Stromal cell of bone marrow (primary cell): ENCODE measurements at regions not wholly inside any gene's neighbourhood (a gene's known extent, or its start where the extent isn't known, plus 50 kb on each side); places are given as distances from the start of the nearest gene placed in this dataset.
"Not testable (repeated sequence)": the region's sequence is repeated elsewhere in the genome, so short reads cannot be mapped to it uniquely, and the experiment has no call there.

ENCODE experiments used
- DNase-seq: peaks from one replicate; pipeline ENCODE4 v3.0.0-alpha.2; 2012; ENCODE audit warnings: low read depth

DNA sequence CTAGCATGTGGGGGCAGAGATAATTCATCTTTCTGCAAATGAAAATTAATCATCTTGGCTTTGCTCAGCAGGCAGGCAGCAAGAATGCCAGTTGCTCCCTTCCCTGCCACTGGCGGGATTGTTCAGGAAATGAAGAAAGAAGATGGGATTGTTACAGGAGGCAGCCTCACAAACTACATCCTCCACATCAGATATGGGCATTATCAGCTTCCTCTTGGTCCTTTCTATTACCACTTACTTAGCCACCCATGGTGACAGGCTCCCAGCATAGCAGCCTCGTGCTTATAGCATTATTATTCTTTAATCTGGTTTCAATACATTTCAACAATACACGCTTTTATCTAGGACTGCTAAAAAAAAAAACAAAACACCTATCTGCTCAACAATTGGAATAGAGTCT lies 461.6 kb upstream of the ISX start:
- DNase-seq, result no peak

DNA sequence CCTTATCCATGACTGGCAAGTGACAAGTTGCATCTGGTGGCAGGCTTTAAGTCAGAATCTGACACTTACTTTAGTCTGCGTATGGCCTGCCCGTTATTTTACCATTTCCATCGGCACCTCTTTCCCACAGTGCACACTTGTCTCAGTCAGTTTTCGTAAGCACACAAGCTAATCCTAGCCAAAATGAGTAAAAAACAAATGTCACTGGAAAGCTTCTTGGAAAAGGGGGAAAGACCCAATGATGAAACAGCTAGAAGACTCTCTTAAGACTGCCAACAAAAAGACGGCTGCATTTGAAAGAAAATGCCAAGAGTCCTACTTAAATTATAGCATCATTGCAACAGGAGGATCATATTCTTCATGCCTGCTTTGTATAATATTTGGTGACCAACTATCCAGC lies 457.9 kb upstream of the ISX start:
- DNase-seq, result no peak

DNA sequence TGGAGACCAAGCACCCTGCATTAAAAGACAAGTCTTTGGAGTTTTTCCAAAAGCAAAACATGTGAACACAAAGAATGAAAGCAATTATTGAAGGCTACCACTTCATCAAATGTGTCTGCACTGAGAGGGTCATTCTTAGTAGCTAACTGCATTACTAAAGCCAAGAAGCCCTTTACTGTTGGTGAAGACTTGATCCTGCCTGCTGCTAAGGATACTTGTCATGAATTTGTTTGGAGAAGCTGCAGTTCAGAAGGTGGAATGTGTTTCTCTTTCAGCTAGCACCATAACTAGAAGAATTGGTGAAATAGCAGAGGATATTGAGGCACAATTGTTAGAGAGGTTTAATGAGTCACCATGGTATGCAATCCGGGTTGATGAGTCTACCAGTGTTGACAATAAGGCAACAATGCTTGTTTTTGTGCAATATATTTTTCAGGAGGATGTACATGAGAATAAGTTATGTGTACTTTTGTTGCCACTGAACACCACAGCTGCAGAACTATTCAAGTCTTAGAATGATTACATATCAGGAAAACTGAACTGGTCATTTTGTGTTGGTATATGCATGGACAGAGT lies 457.3 kb upstream of the ISX start:
- DNase-seq, result no peak

DNA sequence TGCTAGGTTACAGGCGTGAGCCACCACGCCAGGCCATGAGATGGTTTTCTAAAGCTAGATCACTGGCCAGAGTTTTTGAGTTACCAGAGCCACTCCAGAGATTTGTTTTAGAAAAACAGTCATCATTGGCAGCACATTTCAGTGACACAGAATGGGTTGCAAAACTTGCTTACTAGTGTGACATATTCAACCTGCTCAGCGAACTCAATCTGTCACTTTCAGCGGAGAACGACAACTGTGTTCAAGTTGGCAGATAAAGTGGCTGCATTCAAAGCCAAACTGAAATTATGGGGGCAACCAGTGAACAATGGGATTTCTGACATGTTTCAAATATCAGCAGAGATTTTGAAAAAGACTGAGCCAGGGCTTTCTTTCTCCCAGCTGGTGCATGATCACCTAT lies 456.3 kb upstream of the ISX start:
- DNase-seq, result no peak

DNA sequence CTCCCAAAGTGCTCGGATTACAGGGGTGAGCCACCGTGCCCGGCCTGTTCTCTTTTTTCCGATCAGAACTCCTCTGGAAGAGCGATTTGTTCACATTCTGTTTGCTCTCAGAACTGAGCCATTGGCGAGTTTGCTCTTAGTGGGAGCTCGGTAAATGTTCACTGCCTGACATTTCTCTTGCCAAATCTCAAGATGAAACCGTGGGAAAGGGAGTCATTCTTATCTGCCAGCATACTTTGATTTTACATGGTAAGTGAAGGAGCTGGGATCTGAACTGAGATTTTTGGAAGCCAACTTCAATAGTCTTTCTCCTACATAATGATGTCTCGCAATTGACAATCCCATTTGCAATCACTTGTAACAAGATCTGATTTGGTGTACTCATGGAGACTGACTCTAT lies 445.8 kb upstream of the ISX start:
- no peak for DNase-seq

DNA sequence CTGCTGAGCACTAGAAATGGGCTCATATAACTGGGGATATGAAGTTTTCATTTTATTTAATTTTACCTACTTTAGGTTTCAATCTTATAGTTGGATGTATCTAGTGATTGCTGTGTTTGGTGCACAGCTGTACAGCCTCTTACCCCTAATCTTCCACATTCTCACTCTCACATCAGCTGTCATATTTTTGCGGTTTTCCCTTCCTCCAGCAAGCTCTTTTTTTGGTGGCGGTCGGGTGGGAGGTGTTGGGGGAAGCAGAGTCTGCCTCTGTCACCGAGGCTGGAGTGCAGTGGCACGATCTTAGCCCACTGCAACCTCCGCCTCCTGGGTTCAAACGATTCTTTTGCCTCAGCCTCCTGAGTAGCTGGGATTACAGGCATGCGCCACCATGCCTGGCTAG lies 445.1 kb upstream of the ISX start:
- no peak for DNase-seq

DNA sequence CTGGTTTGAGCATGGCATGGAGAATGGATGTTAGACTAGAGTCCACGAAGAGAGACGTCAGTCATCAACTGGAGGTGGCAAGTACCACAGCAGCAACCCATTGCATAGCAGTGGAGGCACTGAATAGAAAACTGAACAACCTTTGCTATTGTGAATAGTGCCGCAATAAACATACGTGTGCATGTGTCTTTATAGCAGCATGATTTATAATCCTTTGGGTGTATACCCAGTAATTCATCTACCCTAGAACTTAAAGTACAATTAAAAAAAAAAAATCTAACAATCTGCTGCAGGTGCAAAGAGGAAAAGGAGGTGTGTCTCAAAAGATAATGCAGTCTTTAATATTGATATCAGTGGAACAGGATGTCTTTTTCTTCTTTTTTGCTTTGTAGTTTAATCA lies 443.4 kb upstream of the ISX start:
- DNase-seq, result no peak

DNA sequence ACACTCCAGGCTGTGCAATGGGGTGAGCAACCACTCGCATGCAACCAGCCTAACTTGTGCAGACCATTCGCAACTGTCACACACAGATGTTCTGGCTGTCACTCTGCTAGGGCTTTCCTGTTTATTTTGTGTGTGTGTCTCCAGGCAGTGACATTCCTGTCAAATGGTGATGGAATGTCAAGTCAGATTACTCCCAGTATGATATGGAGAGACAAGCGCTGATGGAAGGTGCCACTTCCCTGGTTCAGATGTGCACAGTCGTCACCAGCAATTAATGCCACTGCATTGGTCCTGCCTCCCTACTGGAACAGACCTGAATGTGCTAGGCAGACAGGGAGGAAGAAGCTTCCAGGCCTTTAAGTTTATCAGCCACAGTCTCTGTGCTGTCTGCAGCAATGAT lies 442.4 kb upstream of the ISX start:
- no peak for DNase-seq

DNA sequence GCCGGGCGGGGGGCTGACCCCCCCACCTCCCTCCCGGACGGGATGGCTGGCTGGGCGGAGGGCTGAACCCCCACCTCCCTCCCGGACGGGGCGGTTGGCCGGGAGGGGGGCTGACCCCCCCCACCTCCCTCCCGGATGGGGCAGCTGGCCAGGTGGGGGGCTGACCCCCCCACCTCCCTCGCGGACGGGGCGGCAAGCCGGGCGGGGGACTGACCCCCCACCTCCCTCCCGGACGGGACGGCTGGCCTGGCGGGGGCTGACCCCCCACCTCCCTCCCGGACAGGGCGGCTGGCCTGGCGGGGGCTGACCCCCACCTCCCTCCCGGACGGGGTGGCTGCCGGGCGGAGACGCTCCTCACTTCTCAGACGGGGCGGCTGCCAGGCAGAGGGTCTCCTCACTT lies 440.1 kb upstream of the ISX start:
- DNase-seq, result not testable (repeated sequence)

DNA sequence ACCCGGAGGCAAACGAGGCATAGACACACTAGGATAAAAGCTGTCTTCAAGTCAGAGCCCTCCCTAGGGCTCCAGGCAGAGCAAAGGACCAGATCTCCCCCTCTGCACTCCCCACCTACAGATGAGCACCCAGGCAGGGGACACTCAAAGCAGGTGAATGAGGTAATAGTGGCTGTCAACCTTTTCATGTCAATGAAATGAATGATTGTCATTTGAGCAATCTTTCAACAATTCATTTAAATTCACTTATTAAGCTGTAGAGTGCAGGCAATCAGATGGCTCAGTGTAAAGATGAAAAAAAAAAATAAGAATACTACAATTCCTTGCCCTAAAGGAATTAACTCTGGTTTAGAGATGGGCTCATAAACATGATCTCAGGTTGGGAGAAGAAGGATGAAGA lies 427.8 kb upstream of the ISX start:
- DNase-seq, result no peak

DNA sequence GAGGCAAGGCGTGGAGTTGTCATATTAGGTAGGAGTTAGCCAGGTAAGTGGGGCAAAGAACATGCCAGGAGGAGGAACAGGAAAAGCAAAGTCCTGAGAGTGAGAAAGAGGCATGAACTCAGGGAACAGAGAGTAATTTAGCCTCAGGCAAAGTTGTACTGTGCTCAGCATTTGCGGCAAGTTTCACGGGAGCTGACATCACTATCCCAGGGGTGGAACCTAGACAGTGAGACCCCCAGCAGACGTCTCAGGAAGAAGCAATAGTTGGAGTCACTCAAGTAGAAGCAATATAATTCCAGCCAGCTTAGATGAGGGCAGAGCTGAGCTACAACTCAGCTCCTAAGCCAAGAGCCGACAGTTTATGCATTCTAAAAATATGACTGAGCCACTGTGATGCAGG lies 426.0 kb upstream of the ISX start:
- DNase-seq, result no peak

DNA sequence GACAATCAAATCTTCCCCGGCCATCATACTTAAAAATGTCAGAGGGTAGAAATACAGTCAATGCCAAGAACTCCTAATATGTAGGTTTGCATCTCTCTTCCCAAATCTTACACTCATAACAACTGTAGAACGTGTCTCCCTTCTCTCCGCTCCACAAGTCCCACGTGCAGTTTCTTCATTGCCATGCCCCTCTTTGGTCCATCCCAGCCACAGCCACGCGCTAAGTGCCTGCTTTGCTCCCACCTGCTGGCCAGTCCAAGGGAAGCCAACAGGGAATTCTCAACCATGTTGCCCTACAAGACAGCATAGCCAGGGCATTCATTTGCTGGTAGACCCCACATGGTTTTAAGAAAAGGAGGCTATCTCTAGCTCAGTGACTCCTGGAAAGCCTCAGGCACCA lies 420.6 kb upstream of the ISX start:
- no peak for DNase-seq

DNA sequence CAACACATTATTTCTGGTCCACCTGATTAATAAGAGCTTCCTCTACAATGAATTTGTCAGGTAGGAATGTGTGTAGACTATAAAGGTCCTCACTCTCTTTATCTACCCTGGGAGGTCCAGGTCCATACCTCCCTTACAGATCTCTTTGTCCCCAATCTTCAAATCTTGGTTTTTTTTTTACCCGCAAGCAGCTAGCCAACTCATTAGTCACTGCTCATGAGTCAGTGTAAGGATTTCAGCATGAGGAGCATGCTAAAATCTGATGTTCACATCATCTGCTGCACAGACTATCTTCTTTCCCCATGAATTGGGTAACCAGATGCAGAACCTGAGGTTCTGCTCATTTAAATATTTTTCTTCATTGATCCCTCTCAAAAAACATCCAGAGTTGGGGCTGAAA lies 397.0 kb upstream of the ISX start:
- no peak for DNase-seq

DNA sequence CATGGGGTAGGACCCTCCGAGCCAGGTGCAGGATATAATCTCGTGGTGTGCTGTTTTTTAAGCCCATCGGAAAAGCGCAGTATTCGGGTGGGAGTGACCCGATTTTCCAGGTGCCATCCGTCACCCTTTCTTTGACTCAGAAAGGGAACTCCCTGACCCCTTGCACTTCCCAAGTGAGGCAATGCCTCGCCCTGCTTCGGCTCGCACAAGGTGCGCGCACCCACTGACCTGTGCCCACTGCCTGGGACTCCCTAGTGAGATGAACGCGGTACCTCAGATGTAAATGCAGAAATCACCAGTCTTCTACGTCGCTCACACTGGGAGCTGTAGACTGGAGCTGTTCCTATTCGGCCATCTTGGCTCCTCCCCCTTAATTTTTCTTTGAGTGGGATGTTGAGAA lies 382.9 kb upstream of the ISX start:
- DNase-seq, result not testable (repeated sequence)

DNA sequence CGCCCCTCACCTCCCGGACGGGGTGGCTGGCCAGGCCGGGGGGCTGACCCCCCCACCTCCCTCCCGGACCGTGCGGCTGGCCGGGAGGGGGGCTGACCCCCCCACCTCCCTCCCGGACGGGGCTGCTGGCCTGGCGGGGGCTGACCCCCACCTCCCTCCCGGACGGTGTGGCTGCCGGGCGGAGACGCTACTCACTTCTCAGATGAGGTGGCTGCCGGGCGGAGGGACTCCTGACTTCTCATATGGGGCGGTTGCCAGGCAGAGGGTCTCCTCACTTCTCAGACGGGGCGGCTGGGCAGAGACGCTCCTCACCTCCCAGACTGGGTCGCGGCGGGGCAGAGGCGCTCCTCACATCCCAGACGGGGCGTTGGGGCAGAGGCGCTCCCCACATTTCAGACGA lies 381.7 kb upstream of the ISX start:
- not testable (repeated sequence) for DNase-seq

DNA sequence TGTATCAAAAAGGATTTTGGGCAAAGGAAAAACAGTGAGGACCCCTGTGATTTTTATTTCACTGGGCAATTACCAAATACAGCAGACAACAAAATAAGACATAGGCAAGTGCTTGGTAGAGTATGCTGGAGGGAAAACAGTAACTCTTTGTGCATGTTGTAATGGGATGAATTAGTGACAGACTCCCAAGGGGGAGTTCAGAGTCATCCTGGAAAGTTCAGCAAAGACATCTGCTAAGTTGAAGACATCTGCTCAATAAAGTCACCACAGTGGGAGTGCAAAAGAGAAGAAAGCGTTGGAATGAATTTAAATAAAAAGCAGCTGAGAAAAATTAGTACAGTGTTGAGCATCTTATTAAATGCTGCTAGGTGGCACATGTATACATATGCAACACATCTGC lies 378.8 kb upstream of the ISX start:
- no peak for DNase-seq

DNA sequence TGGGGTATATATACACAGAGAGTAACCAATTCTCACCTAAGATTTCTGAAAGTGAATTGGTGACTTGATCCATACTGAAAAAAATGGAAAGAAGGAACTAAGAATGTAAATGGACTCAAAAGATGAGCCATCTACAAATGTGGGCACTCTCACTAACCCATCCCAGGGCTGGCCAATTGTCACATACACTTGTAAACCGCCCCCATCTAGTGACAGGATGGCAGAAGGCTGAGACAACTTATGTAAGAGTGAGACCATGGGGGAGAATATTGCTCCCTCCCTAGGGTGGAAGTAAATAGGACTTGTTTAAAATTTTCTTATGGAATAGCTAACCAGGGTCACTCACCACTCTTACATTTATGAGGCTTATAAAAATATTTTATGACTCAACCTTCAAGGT lies 377.1 kb upstream of the ISX start:
- no peak for DNase-seq

DNA sequence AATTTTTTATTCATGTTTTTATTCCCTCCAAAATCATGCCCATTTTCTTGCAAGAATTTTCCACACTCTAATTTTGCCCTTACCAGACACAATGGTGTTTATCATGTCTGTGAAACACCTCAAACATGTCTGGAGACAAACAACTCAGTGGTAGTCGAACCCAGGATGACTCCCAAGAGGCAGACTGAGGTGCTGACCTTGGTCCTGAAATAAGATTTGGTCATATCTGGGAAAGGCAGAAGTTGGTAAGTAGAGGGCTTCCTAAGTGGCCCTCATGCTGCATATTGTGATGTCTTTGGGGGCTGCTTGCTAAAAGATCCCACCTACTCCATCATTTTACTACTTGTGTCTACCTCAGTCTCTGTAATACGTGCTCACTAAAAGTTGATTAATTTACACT lies 369.4 kb upstream of the ISX start:
- DNase-seq, result no peak

DNA sequence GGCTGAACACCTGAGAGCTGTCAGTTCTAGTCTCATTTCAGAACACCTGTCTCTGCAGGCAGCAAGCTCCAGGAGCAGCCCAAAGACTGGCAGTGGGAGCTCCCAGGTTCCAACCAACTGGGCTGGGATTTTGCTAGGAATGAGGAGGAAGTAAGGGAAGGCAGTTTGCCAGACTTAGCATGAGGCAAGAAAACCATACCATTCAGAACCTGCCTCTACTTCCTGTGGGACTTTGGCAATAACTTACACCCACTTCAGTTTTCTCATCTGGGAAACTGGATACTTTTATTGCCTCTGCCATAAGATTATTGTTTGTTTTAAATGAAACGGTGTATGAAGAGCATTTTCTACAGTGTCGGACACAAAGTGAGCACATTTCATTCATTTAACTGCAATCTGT lies 363.7 kb upstream of the ISX start:
- DNase-seq, result no peak

DNA sequence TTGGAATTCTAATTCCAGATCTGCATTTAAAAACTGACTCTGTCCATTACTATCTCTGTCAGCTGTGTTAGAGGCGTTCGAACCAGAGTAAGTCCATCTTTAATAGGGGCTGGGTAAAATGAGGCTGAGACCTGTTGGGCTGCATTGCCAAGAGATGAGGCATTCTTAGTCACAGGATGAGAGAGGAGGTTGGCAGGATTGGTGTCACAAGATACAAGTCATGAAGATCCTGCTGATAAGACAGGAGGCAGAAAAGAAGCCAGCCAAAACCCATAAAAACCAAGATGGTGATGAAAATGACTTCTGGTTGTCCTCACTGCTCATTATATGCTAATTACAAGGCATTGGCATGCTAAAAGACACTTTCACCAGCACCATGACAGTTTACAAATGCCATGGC lies 356.3 kb upstream of the ISX start:
- DNase-seq, result no peak

DNA sequence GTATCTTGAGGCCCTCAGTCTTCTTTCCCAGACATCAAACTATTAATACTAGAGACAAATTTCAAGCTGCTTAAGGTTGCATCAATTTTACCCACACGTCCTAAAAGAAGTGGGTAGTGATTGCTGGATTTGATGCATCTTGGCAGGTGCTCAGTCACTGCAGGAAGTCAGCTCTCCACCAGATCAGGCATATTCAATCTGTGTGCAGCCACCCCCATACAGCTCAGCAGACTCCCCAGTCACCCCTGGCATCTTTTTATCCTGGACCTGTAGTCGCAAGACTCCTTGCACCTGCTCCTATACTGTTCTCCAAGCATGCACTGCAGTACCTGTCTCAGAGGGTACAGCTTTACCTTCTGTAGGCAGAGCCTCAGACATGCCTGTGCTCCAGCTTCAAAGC lies 343.1 kb upstream of the ISX start:
- no peak for DNase-seq

DNA sequence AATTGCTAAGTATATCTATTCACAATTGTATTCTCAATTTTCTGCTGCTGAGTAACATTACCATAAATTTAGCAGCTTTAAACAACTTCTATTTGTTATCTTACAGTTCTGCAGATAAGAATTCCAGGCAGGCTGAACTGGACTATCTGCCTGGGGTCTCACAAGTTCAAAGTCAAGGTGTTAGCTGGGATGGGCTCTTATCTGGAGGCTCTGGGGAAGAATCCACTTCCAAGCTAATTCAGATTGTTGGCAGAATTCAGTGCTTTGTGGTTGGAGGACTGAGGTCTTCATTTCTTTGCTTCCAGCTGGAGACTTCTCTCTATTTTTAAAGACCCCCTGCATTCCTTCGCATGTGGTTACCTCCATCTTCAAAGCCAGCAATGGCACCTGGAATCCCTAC lies 329.9 kb upstream of the ISX start:
- DNase-seq, result no peak

DNA sequence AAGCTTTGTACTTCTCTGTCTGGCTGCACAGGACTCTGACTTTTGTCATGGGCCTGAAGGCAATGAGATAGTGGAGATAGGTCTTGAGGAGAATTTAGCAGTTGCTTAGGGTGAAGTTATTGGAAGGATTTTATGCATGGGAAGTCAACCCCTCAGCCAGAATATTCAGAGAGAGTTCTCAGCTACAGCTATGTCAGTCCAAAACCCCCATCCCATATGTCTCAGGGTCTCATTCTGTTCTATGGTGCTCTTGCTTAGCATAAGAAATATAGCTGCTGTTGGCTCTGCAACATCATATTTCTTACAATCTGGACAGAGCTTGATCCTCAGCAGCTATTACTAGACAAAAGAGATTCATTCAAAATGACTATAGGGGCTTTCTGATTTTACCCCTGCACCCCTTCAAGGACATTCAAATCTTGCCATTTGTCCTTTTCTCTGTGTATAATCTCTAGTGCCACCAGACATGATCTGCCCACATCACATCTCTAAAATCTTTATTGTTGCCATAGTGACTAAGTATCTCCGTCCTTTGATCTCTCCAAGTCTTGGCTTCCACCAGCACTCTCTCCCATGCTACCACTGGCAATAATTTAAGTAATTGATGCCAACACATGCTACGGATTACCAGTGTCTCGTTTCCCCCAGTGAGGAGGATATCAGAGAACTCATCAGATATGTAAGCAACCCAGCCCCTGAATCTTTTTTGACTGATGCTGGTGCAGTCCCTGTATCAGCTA lies 327.1 kb upstream of the ISX start:
- no peak for DNase-seq

DNA sequence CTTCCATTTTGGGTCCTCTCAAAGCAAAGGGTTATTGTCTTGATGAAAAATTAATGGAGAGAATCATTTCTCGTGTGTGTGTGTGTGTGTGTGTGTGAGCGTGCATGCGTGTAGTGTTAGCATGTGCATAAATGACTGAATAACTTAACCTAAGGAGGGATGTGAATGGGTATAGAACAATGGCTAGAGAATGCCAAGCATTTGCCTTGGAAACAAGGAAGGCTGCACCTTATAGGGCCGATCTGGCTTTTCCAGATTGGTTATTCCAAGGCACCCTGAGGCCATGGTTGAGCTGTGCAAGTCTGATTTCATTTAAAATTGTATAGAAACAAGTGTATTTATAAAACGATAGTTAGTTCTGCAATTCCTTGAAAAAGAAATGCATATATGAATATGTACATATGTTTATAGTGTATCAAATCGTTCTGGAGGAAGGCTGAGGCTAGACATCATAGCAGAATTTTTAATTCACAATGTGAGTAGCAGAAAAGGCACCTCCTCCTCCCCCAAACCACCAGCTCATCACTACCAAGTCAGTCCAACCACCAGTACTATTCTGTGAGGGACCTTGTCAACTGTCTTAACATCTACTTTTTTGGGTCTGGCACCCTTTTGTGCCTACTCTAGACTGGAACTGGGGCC lies 322.7 kb upstream of the ISX start:
- no peak for DNase-seq
